GM12864 (cell line): ENCODE measurements at regions not wholly inside any gene's neighbourhood (a gene's known extent, or its start where the extent isn't known, plus 50 kb on each side); places are given as distances from the start of the nearest gene placed in this dataset.

Experiments
- DNase-seq: peaks from one replicate; pipeline ENCODE4 v3.0.0-alpha.2; 2011; ENCODE audit warnings: low read depth
- H3K4me3 ChIP-seq: 2 replicates; pipeline ENCODE4 v1.5.1; 2011; ENCODE audit warnings: mild to moderate bottlenecking, low read depth, low read length, control low read depth
- CTCF ChIP-seq: IDR thresholded peaks from 2 replicates; pipeline ENCODE4 v1.5.1; 2011; ENCODE audit warnings: low read depth, mild to moderate bottlenecking, moderate library complexity, low read length, control low read depth, inconsistent platforms; ENCODE audit errors: missing control alignments

GRCh38 chr6:14448246-14448645 is 330.7 kb downstream of the CD83 start:
- TF ChIP-seq CTCF: no peak
- no peak overlapping the region for H3K4me3 ChIP-seq
- no peak for DNase-seq

GRCh38 chr6:14450133-14450504 is 332.5 kb downstream of the CD83 start:
- TF ChIP-seq CTCF: no peak
- DNase-seq: no peak
- no peak overlapping the region for H3K4me3 ChIP-seq

DNA sequence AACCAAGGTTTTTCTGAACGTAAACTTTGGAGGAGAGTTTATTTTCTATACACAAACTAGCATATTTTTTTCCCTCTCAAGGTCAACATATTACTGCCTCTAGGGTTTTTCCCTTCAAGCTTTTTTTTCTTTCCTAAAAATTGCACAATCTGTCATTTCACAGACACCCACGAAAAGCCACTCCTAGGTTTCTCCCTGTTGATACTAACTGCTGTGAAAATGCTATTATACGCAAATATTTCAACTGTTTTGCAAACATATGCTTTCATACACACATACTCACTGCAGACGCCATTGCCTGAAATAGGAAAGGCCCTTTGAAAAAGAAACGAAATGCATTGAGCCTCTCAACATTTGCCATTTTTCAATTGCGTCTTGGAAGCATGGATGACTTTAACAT is 333.0 kb downstream of the CD83 start:
- no peak for DNase-seq
- H3K4me3 ChIP-seq: no peak overlapping the region

GRCh38 chr6:14451594-14452374 is 334.2 kb downstream of the CD83 start:
- no peak for TF ChIP-seq CTCF
- no peak overlapping the region for H3K4me3 ChIP-seq
- DNase-seq: no peak

More for the DNA sequence above, 333.0 kb downstream of the CD83 start:
- TF ChIP-seq CTCF: no peak

- no peak overlapping the region for H3K4me3 ChIP-seq
- DNase-seq: no peak
- TF ChIP-seq CTCF: no peak
These were observed 335.3 kb downstream of the CD83 start for GRCh38 chr6:14452567-14453527.

DNA sequence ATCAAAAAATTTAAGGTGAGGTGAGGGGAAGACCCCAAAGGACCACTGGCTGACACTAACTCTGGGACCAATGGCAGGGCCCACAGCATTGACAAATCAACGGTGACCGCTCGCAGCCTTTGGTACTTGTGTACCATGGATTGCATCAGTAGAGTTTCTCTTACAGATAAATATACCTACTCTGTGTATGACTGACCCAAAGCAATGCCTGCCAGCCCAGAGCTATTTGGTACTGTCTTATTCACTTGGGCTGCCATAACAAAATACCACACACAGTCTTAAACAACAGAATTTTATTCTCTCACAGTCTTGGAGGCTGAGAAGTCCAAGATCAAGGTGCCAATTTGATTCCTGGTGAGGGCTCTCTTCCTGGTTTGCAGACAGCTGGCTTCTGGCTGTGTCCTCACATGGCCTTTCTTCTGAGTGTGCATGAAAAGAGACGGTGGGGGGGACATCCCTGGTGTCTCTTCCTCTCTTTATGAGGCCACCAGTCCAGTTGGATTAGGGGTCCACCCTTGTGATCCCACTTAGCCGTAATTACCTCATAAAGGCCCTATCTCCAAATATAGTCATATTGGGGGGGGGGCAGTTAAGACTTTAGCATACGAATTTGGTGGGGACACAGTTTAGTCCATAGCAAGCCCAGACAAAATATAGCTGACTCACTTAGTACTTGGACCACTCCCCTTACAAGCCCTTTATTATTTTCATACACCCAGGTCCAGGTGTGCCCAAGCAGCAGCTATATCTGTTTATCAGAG is 336.3 kb downstream of the CD83 start:
- no peak for DNase-seq
- no peak for TF ChIP-seq CTCF
- no peak overlapping the region for H3K4me3 ChIP-seq
